CD4-positive, CD25-positive, alpha-beta regulatory T cell (primary cell): ENCODE measurements at regions not wholly inside any gene's neighbourhood (a gene's known extent, or its start where the extent isn't known, plus 50 kb on each side); places are given as distances from the start of the nearest gene placed in this dataset.

Experiments used
- ATAC-seq, 2 donors: fragments of 150-1000 bp; cut with Tn5 transposase; one replicate each; pipeline ENCODE4 v1.10.0; 2021; ENCODE audit warnings: low read depth in 2 of 2, moderate number of reproducible peaks in 2 of 2, moderate library complexity in 1 of 2
- DNase-seq, 3 donors: peaks; one replicate each; pipeline versions ENCODE4 v3.0.0 to v3.0.0-alpha.2; 2012 to 2022; ENCODE audit warnings: mixed read lengths in 1 of 3
- H3K27ac ChIP-seq: one replicate; pipeline ENCODE4 v1.7.0; 2013; ENCODE audit warnings: mild to moderate bottlenecking, low read length; ENCODE audit not compliant: insufficient read depth, poor library complexity, severe bottlenecking
- H3K27me3 ChIP-seq: one replicate; pipeline ENCODE4 v1.7.0; 2013; ENCODE audit warnings: low read length; ENCODE audit not compliant: control insufficient read depth, insufficient read depth
- H3K36me3 ChIP-seq: one replicate; pipeline ENCODE4 v1.7.0; 2013; ENCODE audit warnings: mild to moderate bottlenecking, low read length, moderate library complexity; ENCODE audit not compliant: control insufficient read depth, insufficient read depth
- H3K4me1 ChIP-seq: 2 replicates; pipeline ENCODE4 v1.7.0; 2013; ENCODE audit warnings: mild to moderate bottlenecking, low read length; ENCODE audit not compliant: insufficient read depth, control insufficient read depth, poor library complexity, severe bottlenecking
- H3K4me3 ChIP-seq: one replicate; pipeline ENCODE4 v1.7.0; 2013; ENCODE audit warnings: low read depth, mild to moderate bottlenecking, low read length, moderate library complexity
- H3K9me3 ChIP-seq, 2 experiments: 1 replicate in 1 of 2; 2 replicates in 1 of 2; pipeline ENCODE4 v1.7.0; 2013; ENCODE audit warnings: low read length in 2 of 2, mild to moderate bottlenecking in 1 of 2, moderate library complexity in 1 of 2; ENCODE audit not compliant: control insufficient read depth in 2 of 2
- H3K27ac Mint-ChIP-seq, 3 donors: one replicate each; pipeline ENCODE4 v1.8.0; 2020 to 2022; ENCODE audit warnings: mild to moderate bottlenecking in 3 of 3, mixed read lengths in 3 of 3, moderate library complexity in 2 of 3
- H3K27me3 Mint-ChIP-seq: one replicate; pipeline ENCODE4 v1.8.0; 2022; ENCODE audit warnings: mild to moderate bottlenecking, mixed read lengths
- H3K36me3 Mint-ChIP-seq: one replicate; pipeline ENCODE4 v1.8.0; 2020; ENCODE audit warnings: mixed read lengths
- H3K4me1 Mint-ChIP-seq, 4 donors: one replicate each; pipeline ENCODE4 v1.8.0; 2020 to 2022; ENCODE audit warnings: mixed read lengths in 4 of 4, mild to moderate bottlenecking in 1 of 4
- H3K4me3 Mint-ChIP-seq, 4 donors: one replicate each; pipeline ENCODE4 v1.8.0; 2020 to 2022; ENCODE audit warnings: mild to moderate bottlenecking in 4 of 4, mixed read lengths in 4 of 4, moderate library complexity in 3 of 4
- H3K9me3 Mint-ChIP-seq, 7 donors: one replicate each; pipeline ENCODE4 v1.8.0; 2020 to 2022; ENCODE audit warnings: mixed read lengths in 7 of 7, mild to moderate bottlenecking in 3 of 7, moderate library complexity in 2 of 7

GRCh38 chr18:38565513-38565912 lies 999.9 kb upstream of the CELF4 start:
- no peak overlapping the region for H3K27ac ChIP-seq
- H3K4me3 ChIP-seq = no peak overlapping the region
- H3K36me3 Mint-ChIP-seq = no peaks in the 10 kb centered on the region
- H3K36me3 ChIP-seq = no peaks in the 10 kb centered on the region
- no peaks in the 10 kb centered on the region for H3K27me3 ChIP-seq
- H3K4me1 Mint-ChIP-seq = no peaks in the 10 kb centered on the region
- H3K9me3 ChIP-seq = no peaks in the 10 kb centered on the region
- no peak overlapping the region for H3K27ac Mint-ChIP-seq
- DNase-seq = no peak
- no peaks in the 10 kb centered on the region for H3K27me3 Mint-ChIP-seq
- H3K4me3 Mint-ChIP-seq = no peak overlapping the region
- H3K4me1 ChIP-seq = no peaks in the 10 kb centered on the region
- H3K9me3 Mint-ChIP-seq = peaks cover 0 to 12% (median 6%) of the 10 kb centered on the region in 7 donors
- ATAC-seq = no peak

DNA sequence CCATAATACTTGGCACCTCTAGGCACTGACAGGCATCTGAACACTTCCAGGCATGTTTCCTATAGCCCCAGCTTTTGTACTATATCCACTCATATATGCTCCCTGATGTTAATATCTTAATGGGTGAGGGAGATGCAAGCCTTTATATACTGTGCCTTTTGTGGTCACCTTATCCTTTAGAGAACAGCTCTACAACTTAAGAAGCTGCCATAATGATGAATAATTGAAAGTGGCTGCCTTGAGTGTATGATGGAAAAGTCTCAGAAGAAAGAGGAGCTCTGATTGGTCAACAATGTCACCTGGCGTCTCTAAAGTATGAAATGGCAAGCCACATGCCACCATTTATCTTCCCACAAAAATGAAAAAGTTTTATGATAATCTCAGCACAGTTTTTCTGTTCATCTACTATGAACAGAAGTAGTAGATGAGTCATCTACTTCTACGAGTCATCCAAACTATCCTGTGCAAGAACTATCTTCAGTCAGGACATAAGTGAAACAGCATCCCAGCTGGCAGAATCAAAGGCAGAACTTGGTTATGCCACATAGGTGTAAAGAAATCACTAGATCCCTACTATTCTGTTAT lies 997.9 kb upstream of the CELF4 start:
- Histone ChIP-seq H3K4me1 (no peaks in the 10 kb centered on the region), H3K9me3 (no peaks in the 10 kb centered on the region), H3K4me3 (no peak overlapping the region), H3K27me3 (no peaks in the 10 kb centered on the region), H3K27ac (no peak overlapping the region), H3K36me3 (no peaks in the 10 kb centered on the region)
- no peak for ATAC-seq
- H3K27me3 Mint-ChIP-seq = no peaks in the 10 kb centered on the region
- H3K4me1 Mint-ChIP-seq = no peaks in the 10 kb centered on the region
- no peak overlapping the region for H3K4me3 Mint-ChIP-seq
- H3K9me3 Mint-ChIP-seq = peaks cover 0 to 12% (median 6%) of the 10 kb centered on the region in 7 donors
- H3K27ac Mint-ChIP-seq = no peak overlapping the region
- H3K36me3 Mint-ChIP-seq = no peaks in the 10 kb centered on the region
- DNase-seq = no peak

GRCh38 chr18:38557006-38557405 lies 991.4 kb upstream of the CELF4 start:
- Mint-ChIP-seq H3K9me3 (peaks cover 0 to 7% (median 0%) of the 10 kb centered on the region in 7 donors), H3K27me3 (no peaks in the 10 kb centered on the region), H3K36me3 (no peaks in the 10 kb centered on the region), H3K4me3 (no peak overlapping the region), H3K27ac (peak overlapping the region in 1 of 3 donors; percentile 44), H3K4me1 (no peaks in the 10 kb centered on the region)
- Histone ChIP-seq H3K9me3 (no peaks in the 10 kb centered on the region), H3K27ac (no peak overlapping the region), H3K4me3 (no peak overlapping the region), H3K4me1 (no peaks in the 10 kb centered on the region), H3K27me3 (no peaks in the 10 kb centered on the region), H3K36me3 (no peaks in the 10 kb centered on the region)
- DNase-seq (no peak), ATAC-seq (no peak)

DNA sequence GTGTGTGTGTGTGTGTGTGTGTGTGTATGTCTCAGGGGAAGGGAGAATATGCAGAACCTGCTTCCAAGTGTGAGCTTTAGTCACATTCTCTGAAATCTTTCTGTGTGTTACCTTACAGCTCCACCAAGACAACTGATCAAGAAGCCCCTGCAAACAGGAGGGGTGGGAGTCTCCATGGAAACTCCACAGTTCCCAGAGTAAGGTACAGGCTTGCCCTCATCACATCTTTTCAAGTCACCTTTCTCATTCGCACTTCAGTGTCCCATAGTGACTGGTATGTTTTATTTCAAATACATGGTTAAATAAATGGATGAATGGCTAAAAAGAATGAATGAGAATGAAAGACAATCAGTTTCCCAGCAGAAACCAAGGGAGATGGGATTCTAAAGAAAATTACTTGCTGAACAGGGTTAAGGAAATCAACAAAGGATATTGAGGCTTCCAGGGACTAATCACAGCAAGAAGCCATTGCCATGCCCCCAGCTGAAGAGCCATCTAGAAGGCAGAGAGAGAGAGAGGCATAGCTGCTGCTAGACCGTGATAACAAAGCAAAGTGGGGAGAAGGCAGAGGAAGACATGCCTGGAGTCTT lies 987.2 kb upstream of the CELF4 start:
- Histone ChIP-seq H3K4me1 (no peaks in the 10 kb centered on the region), H3K27ac (no peak overlapping the region), H3K9me3 (no peaks in the 10 kb centered on the region), H3K4me3 (no peak overlapping the region), H3K36me3 (no peaks in the 10 kb centered on the region), H3K27me3 (no peaks in the 10 kb centered on the region)
- Mint-ChIP-seq H3K36me3 (no peaks in the 10 kb centered on the region), H3K27me3 (no peaks in the 10 kb centered on the region), H3K27ac (no peak overlapping the region), H3K4me1 (no peaks in the 10 kb centered on the region), H3K4me3 (no peak overlapping the region), H3K9me3 (peaks cover 0 to 6% (median 2%) of the 10 kb centered on the region in 7 donors)
- ATAC-seq = no peak
- no peak for DNase-seq

- Histone ChIP-seq H3K27ac (no peak overlapping the region), H3K27me3 (no peaks in the 10 kb centered on the region), H3K9me3 (no peaks in the 10 kb centered on the region), H3K36me3 (no peaks in the 10 kb centered on the region), H3K4me1 (no peaks in the 10 kb centered on the region), H3K4me3 (no peak overlapping the region)
- Mint-ChIP-seq H3K27me3 (no peaks in the 10 kb centered on the region), H3K27ac (no peak overlapping the region), H3K36me3 (no peaks in the 10 kb centered on the region), H3K4me1 (no peaks in the 10 kb centered on the region), H3K4me3 (no peak overlapping the region), H3K9me3 (peaks cover 0 to 6% (median under 1%) of the 10 kb centered on the region in 7 donors)
- DNase-seq (no peak), ATAC-seq (no peak)
Observed at GRCh38 chr18:38551881-38552280, 986.3 kb upstream of the CELF4 start.

- no peaks in the 10 kb centered on the region for H3K27me3 ChIP-seq
- no peak for ATAC-seq
- Mint-ChIP-seq H3K27me3 (no peaks in the 10 kb centered on the region), H3K4me1 (no peaks in the 10 kb centered on the region), H3K4me3 (no peak overlapping the region), H3K9me3 (peaks cover 0 to 10% (median 2%) of the 10 kb centered on the region in 7 donors), H3K27ac (no peak overlapping the region), H3K36me3 (no peaks in the 10 kb centered on the region)
- no peaks in the 10 kb centered on the region for H3K4me1 ChIP-seq
- no peak overlapping the region for H3K27ac ChIP-seq
- peaks cover 0 to 4% of the 10 kb centered on the region in 2 experiments for H3K9me3 ChIP-seq
- H3K4me3 ChIP-seq = no peak overlapping the region
- H3K36me3 ChIP-seq = no peaks in the 10 kb centered on the region
- DNase-seq = peak in 1 of 3 donors; percentile 37
Observed at GRCh38 chr18:38545071-38545470, 979.5 kb upstream of the CELF4 start.

DNA sequence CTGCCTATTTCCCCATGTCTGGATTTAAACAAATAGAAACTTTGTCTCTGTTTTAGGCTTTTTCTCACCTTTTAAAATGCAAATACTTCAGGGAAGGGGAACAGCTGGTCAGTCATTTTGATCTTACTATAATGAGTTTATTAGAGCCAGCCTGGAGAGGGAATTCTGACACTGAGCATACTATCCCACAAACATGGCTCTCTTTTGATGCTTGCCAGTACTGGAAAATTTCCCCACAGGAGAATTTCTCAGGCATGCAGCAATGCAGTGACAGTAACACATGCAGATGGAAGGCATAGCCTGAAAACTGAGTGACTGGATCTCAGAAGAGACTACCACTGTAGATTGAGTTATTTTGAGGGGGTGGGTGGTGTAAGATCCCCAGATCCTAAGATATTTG lies 974.3 kb upstream of the CELF4 start:
- H3K27me3 ChIP-seq = no peaks in the 10 kb centered on the region
- H3K36me3 Mint-ChIP-seq = no peaks in the 10 kb centered on the region
- H3K4me3 Mint-ChIP-seq = no peak overlapping the region
- H3K27me3 Mint-ChIP-seq = no peaks in the 10 kb centered on the region
- ATAC-seq = no peak
- H3K27ac Mint-ChIP-seq = no peak overlapping the region
- no peaks in the 10 kb centered on the region for H3K4me1 Mint-ChIP-seq
- no peak for DNase-seq
- H3K36me3 ChIP-seq = no peaks in the 10 kb centered on the region
- H3K9me3 Mint-ChIP-seq = peaks cover 0 to 13% (median 4%) of the 10 kb centered on the region in 7 donors
- H3K9me3 ChIP-seq = peaks cover 0 to 4% of the 10 kb centered on the region in 2 experiments
- no peaks in the 10 kb centered on the region for H3K4me1 ChIP-seq
- H3K27ac ChIP-seq = no peak overlapping the region
- no peak overlapping the region for H3K4me3 ChIP-seq

DNA sequence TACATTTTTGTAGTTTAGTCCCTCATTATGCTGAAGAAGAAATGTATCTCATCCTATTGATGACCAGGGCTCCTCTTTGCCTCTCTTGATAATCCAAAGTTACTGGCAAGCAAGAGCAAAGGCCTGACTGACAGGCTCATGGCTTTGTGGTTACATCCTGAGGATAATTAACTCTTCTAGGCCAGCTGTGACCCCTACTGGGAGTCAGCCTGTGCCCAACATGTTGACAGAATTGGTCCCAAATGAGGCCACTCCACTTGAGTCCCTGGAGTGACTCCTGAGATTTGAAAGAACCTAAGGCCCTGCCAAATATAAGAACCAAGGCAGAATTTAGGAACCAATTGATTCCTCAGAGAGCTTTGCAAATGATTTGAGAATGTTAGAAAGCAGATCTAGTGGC lies 973.8 kb upstream of the CELF4 start:
- Mint-ChIP-seq H3K4me3 (no peak overlapping the region), H3K27ac (no peak overlapping the region), H3K4me1 (no peaks in the 10 kb centered on the region), H3K27me3 (no peaks in the 10 kb centered on the region), H3K36me3 (no peaks in the 10 kb centered on the region), H3K9me3 (peaks cover 0 to 13% (median 6%) of the 10 kb centered on the region in 7 donors)
- no peak overlapping the region for H3K27ac ChIP-seq
- DNase-seq = no peak
- no peaks in the 10 kb centered on the region for H3K36me3 ChIP-seq
- no peak for ATAC-seq
- peaks cover 0 to 4% of the 10 kb centered on the region in 2 experiments for H3K9me3 ChIP-seq
- H3K4me3 ChIP-seq = no peak overlapping the region
- no peaks in the 10 kb centered on the region for H3K27me3 ChIP-seq
- no peaks in the 10 kb centered on the region for H3K4me1 ChIP-seq
